HEK293T (cell line): ENCODE measurements at regions not wholly inside any gene's neighbourhood (a gene's known extent, or its start where the extent isn't known, plus 50 kb on each side); places are given as distances from the start of the nearest gene placed in this dataset.

Experiments
- CTCF ChIA-PET: fragments of 350-600 bp; formaldehyde crosslinking; extraction: SDS; loops from one replicate; lab custom pipeline; 2021; ENCODE audit warnings: antibody characterized with exemption, inconsistent platforms; lab: Yijun Ruan, JAX
- POLR2A ChIA-PET: fragments of 350-600 bp; formaldehyde crosslinking; extraction: SDS; loops from one replicate; lab custom pipeline; 2020; ENCODE audit warnings: antibody characterized with exemption, inconsistent platforms; lab: Yijun Ruan, JAX
- DNase-seq: peaks from one replicate; pipeline ENCODE4 v3.0.0; 2012; ENCODE audit warnings: mixed read lengths; ENCODE audit errors: extremely low spot score
- ARNT ChIP-seq: fragments of 450-650 bp; IDR thresholded peaks from 2 replicates; pipeline ENCODE4 v1.6.1; 2017; ENCODE audit warnings: mild to moderate bottlenecking
- BHLHE40 ChIP-seq: fragments of 450-650 bp; IDR thresholded peaks from 2 replicates; pipeline ENCODE4 v1.6.1; 2016; ENCODE audit warnings: mild to moderate bottlenecking, moderate library complexity, borderline replicate concordance
- CTBP1 ChIP-seq: fragments of 450-650 bp; IDR thresholded peaks from 2 replicates; pipeline ENCODE4 v1.6.1; 2016; ENCODE audit warnings: borderline replicate concordance
- ELF4 ChIP-seq: fragments of 450-650 bp; IDR thresholded peaks from 2 replicates; pipeline ENCODE4 v1.6.1; 2017; ENCODE audit warnings: antibody characterized with exemption
- FOXA1 ChIP-seq: fragments of 450-650 bp; IDR thresholded peaks from 2 replicates; pipeline ENCODE4 v1.6.1; 2016; ENCODE audit warnings: mild to moderate bottlenecking
- FOXK2 ChIP-seq: fragments of 450-650 bp; IDR thresholded peaks from 2 replicates; pipeline ENCODE4 v1.6.1; 2016; ENCODE audit warnings: mild to moderate bottlenecking
- FOXM1 ChIP-seq: fragments of 450-650 bp; IDR thresholded peaks from 2 replicates; pipeline ENCODE4 v1.6.1; 2017; ENCODE audit warnings: mild to moderate bottlenecking, borderline replicate concordance
- HDGF ChIP-seq: fragments of 450-650 bp; IDR thresholded peaks from 2 replicates; pipeline ENCODE4 v1.6.1; 2017; ENCODE audit warnings: antibody characterized with exemption, borderline replicate concordance
- L3MBTL2 ChIP-seq: fragments of 450-650 bp; conservative IDR thresholded peaks from 2 replicates; pipeline ENCODE4 v1.6.1; 2016; ENCODE audit warnings: mild to moderate bottlenecking
- LEF1 ChIP-seq: fragments of 450-650 bp; IDR thresholded peaks from 2 replicates; pipeline ENCODE4 v1.6.1; 2017; ENCODE audit warnings: mild to moderate bottlenecking, borderline replicate concordance
- NFRKB ChIP-seq: fragments of 450-650 bp; IDR thresholded peaks from 2 replicates; pipeline ENCODE4 v1.6.1; 2016; ENCODE audit warnings: mild to moderate bottlenecking, moderate library complexity
- PKNOX1 ChIP-seq: fragments of 450-650 bp; IDR thresholded peaks from 2 replicates; pipeline ENCODE4 v1.6.1; 2016
- SP1 ChIP-seq: fragments of 450-650 bp; IDR thresholded peaks from 2 replicates; pipeline ENCODE4 v1.6.1; 2017
- SUZ12 ChIP-seq: fragments of 450-650 bp; IDR thresholded peaks from 2 replicates; pipeline ENCODE4 v1.6.1; 2016; ENCODE audit warnings: mild to moderate bottlenecking
- TARDBP ChIP-seq: fragments of 450-650 bp; IDR thresholded peaks from 2 replicates; pipeline ENCODE4 v1.6.1; 2016
- ZNF384 ChIP-seq: fragments of 450-650 bp; IDR thresholded peaks from 2 replicates; pipeline ENCODE4 v1.6.1; 2016

- no peak for DNase-seq
- ChIA-PET POLR2A (no interaction called here), CTCF (no interaction called here)
- TF ChIP-seq ARNT = no peak
- TF ChIP-seq PKNOX1 = peak; percentile 60
- no peak for TF ChIP-seq SUZ12
These were observed 269.4 kb downstream of the ETAA1 start for GRCh38 chr2:67666386-67667053.

GRCh38 chr2:67667054-67667908, 270.1 kb downstream of the ETAA1 start:
- no peak for DNase-seq
- ChIA-PET CTCF (no interaction called here), POLR2A (no interaction called here)
- TF ChIP-seq FOXA1 (no peak), PKNOX1 (no peak), ZNF384 (no peak), L3MBTL2 (no peak), ELF4 (no peak), TARDBP (no peak), NFRKB (no peak), SUZ12 (no peak), LEF1 (no peak), FOXK2 (no peak), FOXM1 (no peak), CTBP1 (no peak), ARNT (no peak), HDGF (no peak), SP1 (no peak)

GRCh38 chr2:67668538-67668937, 271.4 kb downstream of the ETAA1 start:
- TF ChIP-seq FOXA1 = no peak
- no peak for TF ChIP-seq ARNT
- no peak for TF ChIP-seq SP1
- TF ChIP-seq PKNOX1 = no peak
- no peak for TF ChIP-seq LEF1
- TF ChIP-seq L3MBTL2 = no peak
- no peak for TF ChIP-seq HDGF
- TF ChIP-seq FOXK2 = no peak
- TF ChIP-seq ELF4 = no peak
- no peak for TF ChIP-seq TARDBP
- TF ChIP-seq SUZ12 = no peak
- no peak for TF ChIP-seq FOXM1
- TF ChIP-seq CTBP1 = no peak
- TF ChIP-seq ZNF384 = no peak
- TF ChIP-seq NFRKB = no peak
- TF ChIP-seq BHLHE40 = no peak
- ChIA-PET CTCF (no interaction called here), POLR2A (no interaction called here)
- DNase-seq = no peak

- ChIA-PET POLR2A (no interaction called here), CTCF (no interaction called here)
- TF ChIP-seq ARNT (no peak), NFRKB (no peak), HDGF (no peak), SP1 (no peak)
- no peak for DNase-seq
These were observed 272.0 kb downstream of the ETAA1 start for GRCh38 chr2:67669168-67669567.

GRCh38 chr2:67669766-67670165, 272.6 kb downstream of the ETAA1 start:
- TF ChIP-seq FOXA1 (no peak), HDGF (no peak), NFRKB (no peak), ARNT (no peak), SP1 (no peak), FOXM1 (no peak), PKNOX1 (no peak), L3MBTL2 (no peak), CTBP1 (no peak), FOXK2 (no peak), SUZ12 (no peak), TARDBP (no peak), ELF4 (no peak), ZNF384 (no peak), LEF1 (no peak), BHLHE40 (no peak)
- no peak for DNase-seq
- ChIA-PET POLR2A (no interaction called here), CTCF (no interaction called here)
